HG02943 (cell line): ENCODE measurements at regions not wholly inside any gene's neighbourhood (a gene's known extent, or its start where the extent isn't known, plus 50 kb on each side); places are given as distances from the start of the nearest gene placed in this dataset.

Experiments used
- ATAC-seq: cut with Tn5 transposase; IDR thresholded peaks from one replicate; pipeline ENCODE4 v1.9.1; 2021; ENCODE audit warnings: mild to moderate bottlenecking, low read depth, moderate library complexity; ENCODE audit not compliant: unreplicated experiment

- no peak for ATAC-seq
Measured at GRCh38 chr2:177068967-177069366, 143.6 kb upstream of the HNRNPA3 start.

GRCh38 chr2:177072090-177072489 lies 140.5 kb upstream of the HNRNPA3 start:
- ATAC-seq = no peak

GRCh38 chr2:177073611-177074010 lies 139.0 kb upstream of the HNRNPA3 start:
- no peak for ATAC-seq

- ATAC-seq = no peak
Measured at GRCh38 chr2:177074099-177074710, 138.4 kb upstream of the HNRNPA3 start.

- ATAC-seq = no peak
Measured at GRCh38 chr2:177075254-177075653, 137.3 kb upstream of the HNRNPA3 start.

GRCh38 chr2:177076636-177077179 lies 135.9 kb upstream of the HNRNPA3 start:
- ATAC-seq = no peak

- ATAC-seq = no peak
Measured at GRCh38 chr2:177077778-177078177, 134.8 kb upstream of the HNRNPA3 start.

- no peak for ATAC-seq
Measured at GRCh38 chr2:177078416-177078815, 134.2 kb upstream of the HNRNPA3 start.

- no peak for ATAC-seq
Measured at GRCh38 chr2:177078855-177079254, 133.7 kb upstream of the HNRNPA3 start.

- ATAC-seq = no peak
Measured at GRCh38 chr2:177080746-177081284, 131.8 kb upstream of the HNRNPA3 start.

- no peak for ATAC-seq
Measured at GRCh38 chr2:177084607-177085006, 128.0 kb upstream of the HNRNPA3 start.

GRCh38 chr2:177088529-177088928 lies 124.1 kb upstream of the HNRNPA3 start:
- ATAC-seq = no peak

- ATAC-seq = no peak
Measured at GRCh38 chr2:177090967-177091366, 121.6 kb upstream of the HNRNPA3 start.

- no peak for ATAC-seq
Measured at GRCh38 chr2:177093371-177093770, 119.2 kb upstream of the HNRNPA3 start.

GRCh38 chr2:177098001-177098613 lies 114.5 kb upstream of the HNRNPA3 start:
- ATAC-seq = no peak

- ATAC-seq = no peak
Measured at GRCh38 chr2:177101930-177102329, 110.7 kb upstream of the HNRNPA3 start.

- no peak for ATAC-seq
Measured at GRCh38 chr2:177106212-177106611, 106.4 kb upstream of the HNRNPA3 start.

- ATAC-seq = no peak
Measured at GRCh38 chr2:177108890-177109289, 103.7 kb upstream of the HNRNPA3 start.

- no peak for ATAC-seq
Measured at GRCh38 chr2:177114712-177115111, 97.9 kb upstream of the HNRNPA3 start.

- ATAC-seq = no peak
Measured at GRCh38 chr2:177117755-177118154, 94.8 kb upstream of the HNRNPA3 start.

GRCh38 chr2:177118636-177119035 lies 94.0 kb upstream of the HNRNPA3 start:
- no peak for ATAC-seq

GRCh38 chr2:177119099-177119498 lies 93.5 kb upstream of the HNRNPA3 start:
- ATAC-seq = no peak
